A172 (cell line): ENCODE measurements at regions not wholly inside any gene's neighbourhood (a gene's known extent, or its start where the extent isn't known, plus 50 kb on each side); places are given as distances from the start of the nearest gene placed in this dataset.

Experiments
- DNase-seq: peaks from one replicate; pipeline ENCODE4 v3.0.0-alpha.2; 2015; ENCODE audit warnings: low spot score

- peak; percentile 42 for DNase-seq
These were observed 150.5 kb upstream of the NCKAP5 start for GRCh38 chr2:133718688-133719201.

- no peak for DNase-seq
These were observed 152.2 kb upstream of the NCKAP5 start for GRCh38 chr2:133720429-133720828.

- DNase-seq: no peak
These were observed 152.9 kb upstream of the NCKAP5 start for GRCh38 chr2:133721118-133721517.

- DNase-seq: no peak
These were observed 154.9 kb upstream of the NCKAP5 start for GRCh38 chr2:133723133-133723532.

- no peak for DNase-seq
These were observed 158.7 kb upstream of the NCKAP5 start for GRCh38 chr2:133726973-133727372.

- no peak for DNase-seq
These were observed 163.8 kb upstream of the NCKAP5 start for GRCh38 chr2:133732059-133732458.

GRCh38 chr2:133732982-133733900, 165.0 kb upstream of the NCKAP5 start:
- DNase-seq: no peak

- DNase-seq: peak; percentile 60
These were observed 165.6 kb upstream of the NCKAP5 start for GRCh38 chr2:133733901-133734255.

GRCh38 chr2:133734716-133735495, 166.6 kb upstream of the NCKAP5 start:
- no peak for DNase-seq

- no peak for DNase-seq
These were observed 168.4 kb upstream of the NCKAP5 start for GRCh38 chr2:133736674-133737073.

GRCh38 chr2:133737242-133737993, 169.2 kb upstream of the NCKAP5 start:
- DNase-seq: no peak

- DNase-seq: no peak
These were observed 170.8 kb upstream of the NCKAP5 start for GRCh38 chr2:133739039-133739438.

- no peak for DNase-seq
These were observed 172.2 kb upstream of the NCKAP5 start for GRCh38 chr2:133740500-133740899.

GRCh38 chr2:133748007-133748700, 179.9 kb upstream of the NCKAP5 start:
- no peak for DNase-seq

- no peak for DNase-seq
These were observed 185.4 kb upstream of the NCKAP5 start for GRCh38 chr2:133753665-133754064.

GRCh38 chr2:133755480-133756300, 187.4 kb upstream of the NCKAP5 start:
- peak; percentile 51 for DNase-seq

- DNase-seq: no peak
These were observed 188.6 kb upstream of the NCKAP5 start for GRCh38 chr2:133756833-133757232.

GRCh38 chr2:133760376-133760775, 192.1 kb upstream of the NCKAP5 start:
- DNase-seq: peak; percentile 54

- DNase-seq: no peak
These were observed 197.4 kb upstream of the NCKAP5 start for GRCh38 chr2:133765658-133766057.

- DNase-seq: peak; percentile 16
These were observed 198.0 kb upstream of the NCKAP5 start for GRCh38 chr2:133766164-133766832.
